Colonic mucosa (tissue), 4 donors: ENCODE measurements at regions not wholly inside any gene's neighbourhood (a gene's known extent, or its start where the extent isn't known, plus 50 kb on each side); places are given as distances from the start of the nearest gene placed in this dataset.

ENCODE experiments used
- DNase-seq: peaks from one replicate; pipeline ENCODE4 v3.0.0-alpha.2; 2020
- H3K27ac ChIP-seq: fragments of 200-600 bp; one replicate; pipeline ENCODE4 v1.8.0; 2021
- H3K27me3 ChIP-seq: fragments of 200-600 bp; one replicate; pipeline ENCODE4 v1.8.0; 2021
- H3K36me3 ChIP-seq: fragments of 200-600 bp; one replicate; pipeline ENCODE4 v1.8.0; 2021
- H3K4me1 ChIP-seq: fragments of 200-600 bp; one replicate; pipeline ENCODE4 v1.8.0; 2021; ENCODE audit warnings: mild to moderate bottlenecking
- H3K4me3 ChIP-seq: fragments of 200-600 bp; one replicate; pipeline ENCODE4 v1.8.0; 2021
- H3K9ac ChIP-seq, 2 donors: one replicate each; pipeline ENCODE4 v1.7.0; 2013; ENCODE audit warnings: control low read depth in 2 of 2, low read depth in 2 of 2, low read length in 2 of 2
- H3K9me3 ChIP-seq: fragments of 200-600 bp; one replicate; pipeline ENCODE4 v1.8.0; 2021
- CTCF ChIP-seq: fragments of 200-600 bp; IDR thresholded peaks from one replicate; pipeline ENCODE4 v1.8.0; 2022; ENCODE audit warnings: antibody characterized with exemption, mild to moderate bottlenecking
- intact Hi-C: fragments of 100-400 bp; cut with DNase I; formaldehyde crosslinking; loops from one replicate; pipeline ENCODE4 v1.14.1; 2022
- donor health status: healthy.
- donor health status: DM: no; HTN: no; CAD: no.
- donor health status: DM: no; HTN: no; CAD: no.

DNA sequence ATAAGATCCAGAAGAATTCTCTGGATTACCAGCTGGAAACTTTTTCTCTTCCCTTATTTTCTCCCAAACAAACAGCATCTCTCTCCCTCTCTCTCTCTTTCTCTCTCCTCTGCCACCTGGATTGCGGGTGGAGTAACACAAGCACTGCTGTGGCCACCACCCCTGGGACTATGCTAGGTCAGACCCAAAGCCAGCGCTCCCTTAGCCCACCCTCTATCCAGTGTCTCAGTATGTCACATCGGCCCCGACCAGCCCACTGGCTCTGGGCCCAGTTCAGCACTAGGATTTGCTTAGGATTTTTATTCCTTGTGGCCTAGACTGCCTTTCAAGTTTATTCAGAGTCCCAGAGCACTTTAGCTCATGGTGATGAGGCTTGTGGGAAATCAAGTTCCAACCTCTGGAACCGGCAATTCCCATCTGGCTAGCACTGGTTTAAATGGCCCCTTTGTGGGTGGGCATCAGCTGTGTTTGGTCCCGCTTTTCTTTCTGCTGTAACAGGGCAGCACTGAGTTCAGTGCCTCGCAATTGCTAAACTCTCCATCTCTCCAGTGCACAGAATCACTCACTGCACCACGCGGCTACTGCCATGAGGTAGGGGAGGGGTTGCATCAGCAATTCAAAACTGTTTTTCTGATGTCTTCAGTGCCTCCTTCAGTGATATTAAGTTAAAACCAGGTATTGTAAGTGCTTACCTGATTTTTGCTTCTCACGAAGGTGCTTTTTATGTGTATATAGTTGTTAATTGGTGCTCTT, 1623.1 kb downstream of the SLITRK5 start:
- Histone ChIP-seq H3K27ac (no peak overlapping the region), H3K27me3 (no peaks in the 10 kb centered on the region), H3K4me1 (no peaks in the 10 kb centered on the region), H3K9ac (no peak overlapping the region), H3K9me3 (no peaks in the 10 kb centered on the region), H3K36me3 (no peaks in the 10 kb centered on the region), H3K4me3 (no peak overlapping the region)
- no peak for DNase-seq
- TF ChIP-seq CTCF: no peak
- intact Hi-C loops: no loop called here

DNA sequence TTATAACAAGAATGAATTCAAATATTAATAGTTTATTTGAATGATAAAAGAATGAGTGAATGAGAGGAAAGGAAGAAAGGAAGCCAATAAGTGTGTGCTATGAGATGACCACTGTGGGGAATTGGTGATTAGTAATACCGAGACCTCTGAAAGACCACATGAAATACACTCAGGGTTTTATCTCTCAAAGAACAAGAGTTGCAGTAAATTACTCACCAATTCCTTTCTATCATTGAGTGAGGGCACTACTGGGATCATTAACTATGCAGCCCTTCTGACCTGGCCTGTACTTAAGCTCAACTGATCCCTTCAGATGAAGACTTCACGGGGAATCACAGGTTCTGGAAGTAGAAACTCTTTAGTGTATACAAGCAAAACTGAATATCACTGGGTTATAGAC, 1636.1 kb downstream of the SLITRK5 start:
- no peak overlapping the region for H3K27ac ChIP-seq
- intact Hi-C loops: no loop called here
- H3K4me3 ChIP-seq: no peak overlapping the region
- no peak for DNase-seq
- H3K36me3 ChIP-seq: no peaks in the 10 kb centered on the region
- no peaks in the 10 kb centered on the region for H3K27me3 ChIP-seq
- no peaks in the 10 kb centered on the region for H3K4me1 ChIP-seq
- H3K9me3 ChIP-seq: no peaks in the 10 kb centered on the region
- no peak overlapping the region for H3K9ac ChIP-seq
- TF ChIP-seq CTCF: no peak

- no peak overlapping the region for H3K27ac ChIP-seq
- intact Hi-C loops: no loop called here
Observed at GRCh38 chr13:89310943-89311672, 1639.9 kb downstream of the SLITRK5 start.

DNA sequence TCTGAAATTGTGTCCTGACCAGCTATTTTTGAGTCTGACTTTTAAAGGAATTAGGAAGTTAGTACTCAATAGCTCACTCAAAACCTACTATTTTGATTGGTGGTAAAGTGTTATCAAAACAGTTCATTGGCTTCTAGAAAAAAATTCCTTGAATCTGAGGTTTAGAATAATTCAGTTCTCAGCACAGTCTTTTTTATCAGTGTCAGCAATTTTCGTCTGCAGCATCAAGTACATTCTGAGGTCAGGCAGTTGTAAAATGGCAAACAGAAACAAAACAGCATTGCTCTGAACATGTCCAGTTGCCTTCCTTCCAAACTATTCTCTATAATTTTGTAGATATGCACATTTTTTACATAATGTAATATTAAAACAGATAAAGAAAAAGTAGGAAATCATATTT, 1644.1 kb downstream of the SLITRK5 start:
- Histone ChIP-seq H3K27me3 (no peaks in the 10 kb centered on the region), H3K4me1 (no peaks in the 10 kb centered on the region), H3K4me3 (no peak overlapping the region), H3K36me3 (no peaks in the 10 kb centered on the region), H3K9me3 (no peaks in the 10 kb centered on the region), H3K27ac (no peak overlapping the region), H3K9ac (no peak overlapping the region)
- no peak for DNase-seq
- no peak for TF ChIP-seq CTCF
- intact Hi-C loops: no loop called here

More at GRCh38 chr13:89310943-89311672, 1639.9 kb downstream of the SLITRK5 start:
- no peak for DNase-seq
- Histone ChIP-seq H3K4me3 (no peak overlapping the region), H3K9me3 (no peaks in the 10 kb centered on the region), H3K9ac (no peak overlapping the region), H3K27me3 (no peaks in the 10 kb centered on the region), H3K36me3 (no peaks in the 10 kb centered on the region), H3K4me1 (no peaks in the 10 kb centered on the region)
- TF ChIP-seq CTCF: no peak

- Histone ChIP-seq H3K27ac (no peak overlapping the region), H3K9ac (no peak overlapping the region), H3K27me3 (no peaks in the 10 kb centered on the region), H3K9me3 (no peaks in the 10 kb centered on the region), H3K4me3 (no peak overlapping the region), H3K4me1 (no peaks in the 10 kb centered on the region), H3K36me3 (no peaks in the 10 kb centered on the region)
- no peak for TF ChIP-seq CTCF
- intact Hi-C loops: no loop called here
- no peak for DNase-seq
Observed at GRCh38 chr13:89322466-89322865, 1651.3 kb downstream of the SLITRK5 start.
